Right lobe of liver (tissue), 6 donors: ENCODE measurements at regions not wholly inside any gene's neighbourhood (a gene's known extent, or its start where the extent isn't known, plus 50 kb on each side); places are given as distances from the start of the nearest gene placed in this dataset.

Experiments
- ATAC-seq, 4 donors: fragments of 200-7000 bp; cut with Tn5 transposase; one replicate each; pipeline ENCODE4 v1.9.1; 2020; ENCODE audit warnings: mild to moderate bottlenecking in 4 of 4, moderate library complexity in 4 of 4
- DNase-seq, 3 donors: peaks; one replicate each; pipeline ENCODE4 v3.0.0-alpha.2; 2020
- H3K27ac ChIP-seq, 3 donors: fragments of 200-600 bp; one replicate each; pipeline ENCODE4 v1.8.0; 2022
- H3K27me3 ChIP-seq, 2 donors: fragments of 200-600 bp; one replicate each; pipeline ENCODE4 v1.8.0; 2022
- H3K36me3 ChIP-seq, 4 donors: fragments of 200-600 bp; sonication (generic) in 1 of 4; one replicate each; pipeline versions ENCODE4 v1.5.1 to v1.8.0; 2017 to 2022; ENCODE audit warnings: control low read depth in 1 of 4
- H3K4me1 ChIP-seq, 4 donors: fragments of 200-600 bp; sonication (generic) in 1 of 4; one replicate each; pipeline versions ENCODE4 v1.5.1 to v1.8.0; 2017 to 2022; ENCODE audit warnings: control low read depth in 1 of 4
- H3K4me3 ChIP-seq, 3 donors: fragments of 200-600 bp; one replicate each; pipeline ENCODE4 v1.8.0; 2022
- H3K9me3 ChIP-seq, 4 donors: fragments of 200-600 bp; sonication (generic) in 1 of 4; one replicate each; pipeline versions ENCODE4 v1.5.1 to v1.8.0; 2017 to 2022; ENCODE audit warnings: control low read depth in 1 of 4
- CTCF ChIP-seq, 4 donors: fragments of 200-600 bp in 3 of 4; fragments of 450-650 bp in 1 of 4; IDR thresholded peaks; one replicate each; pipeline versions ENCODE4 v1.5.1 to v1.8.0; 2016 to 2022; ENCODE audit warnings: antibody characterized with exemption in 4 of 4, mild to moderate bottlenecking in 2 of 4
- POLR2A ChIP-seq: fragments of 450-650 bp; IDR thresholded peaks from one replicate; pipeline ENCODE4 v1.6.1; 2017; ENCODE audit warnings: antibody characterized with exemption, mild to moderate bottlenecking
- WGBS: methylation state at CpG from one replicate; pipeline ENCODE4 v1.1.6; 2018; ENCODE audit warnings: low coverage, low lambda C conversion rate; ENCODE audit not compliant: insufficient coverage; ENCODE audit errors: missing lambda C conversion rate; 5-methylcytosine and 5-hydroxymethylcytosine counted together
- intact Hi-C, 2 donors: fragments of 100-400 bp; cut with DNase I; formaldehyde crosslinking; loops; one replicate each; pipeline versions ENCODE4 v1.11.2 to v1.14.1; 2022
- small RNA-seq, 2 experiments: library from RNA; depleted of rRNA; stranded (forward); fragments of <200 nt; gene quantifications; one replicate each; pipeline ENCODE3, GENCODE V24; 2016
- donor health status: DM: no; HTN: yes; CAD: no.
- donor health status: DM: no; HTN: no; CAD: no.
- donor health status: DM: no; HTN: no; CAD: no.
- donor health status: DM: no; HTN: yes; CAD: no.
- donor health status: DM: no; HTN: yes; CAD: no.

GRCh38 chr6:48177786-48178185 lies 66.8 kb upstream of the PTCHD4 start:
- Histone ChIP-seq H3K4me3 (no peak overlapping the region), H3K4me1 (no peaks in the 10 kb centered on the region), H3K27me3 (no peaks in the 10 kb centered on the region), H3K27ac (no peak overlapping the region), H3K9me3 (no peaks in the 10 kb centered on the region), H3K36me3 (no peaks in the 10 kb centered on the region)
- intact Hi-C loops: no loop called here
- 72% methylated on average over 3 of the region's 3 CpGs for WGBS
- ATAC-seq (no peak), DNase-seq (no peak)
- no peak for TF ChIP-seq POLR2A
- TF ChIP-seq CTCF (IDR thresholded peaks at IDR 0.05): no peak

GRCh38 chr6:48176645-48177308 lies 65.8 kb upstream of the PTCHD4 start:
- WGBS: 40% methylated on average over 6 of the region's 6 CpGs

GRCh38 chr6:48169635-48170034 lies 58.6 kb upstream of the PTCHD4 start:
- H3K27me3 ChIP-seq: no peaks in the 10 kb centered on the region
- no peak overlapping the region for H3K4me3 ChIP-seq
- H3K36me3 ChIP-seq: no peaks in the 10 kb centered on the region
- no peak for ATAC-seq
- TF ChIP-seq CTCF (IDR thresholded peaks at IDR 0.05) (no peak), POLR2A (no peak)
- no peak overlapping the region for H3K27ac ChIP-seq
- intact Hi-C loops: no loop called here
- no peaks in the 10 kb centered on the region for H3K9me3 ChIP-seq
- WGBS: 56% methylated on average over 1 of the region's 1 CpG
- no peaks in the 10 kb centered on the region for H3K4me1 ChIP-seq
- DNase-seq: no peak

More at GRCh38 chr6:48176645-48177308, 65.8 kb upstream of the PTCHD4 start:
- DNase-seq (no peak), ATAC-seq (no peak)
- TF ChIP-seq POLR2A (no peak), CTCF (IDR thresholded peaks at IDR 0.05) (no peak)
- Histone ChIP-seq H3K27ac (no peak overlapping the region), H3K4me1 (no peaks in the 10 kb centered on the region), H3K9me3 (no peaks in the 10 kb centered on the region), H3K36me3 (no peaks in the 10 kb centered on the region), H3K27me3 (no peaks in the 10 kb centered on the region), H3K4me3 (no peak overlapping the region)
- intact Hi-C loops: no loop called here

Small RNA genes lying in the stretch of these regions (small RNA-seq; reads per million reads assigned to genes)
- 0 reads per million in 2 experiments for gene FO393413.1
- 0 reads per million in 2 experiments for gene RNU7-65P
